H9 (cell line): ENCODE measurements at regions not wholly inside any gene's neighbourhood (a gene's known extent, or its start where the extent isn't known, plus 50 kb on each side); places are given as distances from the start of the nearest gene placed in this dataset.

Experiments used
- DNase-seq: peaks from one replicate; pipeline ENCODE4 v3.0.0-alpha.2; 2017
- H2AFZ ChIP-seq: one replicate; pipeline ENCODE4 v1.6.1; 2013; ENCODE audit warnings: mild to moderate bottlenecking, low read length, control low read depth, moderate library complexity
- H2AK5ac ChIP-seq: 2 replicates; pipeline ENCODE4 v1.6.1; 2013; ENCODE audit warnings: low read length, control low read depth, mixed read lengths; ENCODE audit not compliant: insufficient read length
- H2BK120ac ChIP-seq: one replicate; pipeline ENCODE4 v1.6.1; 2013; ENCODE audit warnings: low read depth, mild to moderate bottlenecking, low read length, control low read depth, inconsistent platforms; ENCODE audit not compliant: poor library complexity, severe bottlenecking
- H2BK12ac ChIP-seq: 2 replicates; pipeline ENCODE4 v1.6.1; 2013; ENCODE audit warnings: low read length, control low read depth, mixed read lengths, low read depth; ENCODE audit not compliant: insufficient read length
- H2BK15ac ChIP-seq: 2 replicates; pipeline ENCODE4 v1.6.1; 2013; ENCODE audit warnings: low read depth, low read length, control low read depth
- H2BK20ac ChIP-seq: one replicate; pipeline ENCODE4 v1.6.1; 2013; ENCODE audit warnings: low read depth, mild to moderate bottlenecking, low read length, control low read depth, inconsistent platforms; ENCODE audit not compliant: poor library complexity, severe bottlenecking
- H2BK5ac ChIP-seq: 2 replicates; pipeline ENCODE4 v1.6.1; 2013; ENCODE audit warnings: low read length, control low read depth, mixed read lengths; ENCODE audit not compliant: insufficient read length
- H3K14ac ChIP-seq: 2 replicates; pipeline ENCODE4 v1.6.1; 2013; ENCODE audit warnings: low read length, control low read depth; ENCODE audit not compliant: insufficient read depth
- H3K18ac ChIP-seq: 2 replicates; pipeline ENCODE4 v1.6.1; 2013; ENCODE audit warnings: low read depth, mild to moderate bottlenecking, mixed read lengths, low read length, control low read depth; ENCODE audit not compliant: insufficient read length
- H3K23ac ChIP-seq: 2 replicates; pipeline ENCODE4 v1.6.1; 2013; ENCODE audit warnings: low read length, control low read depth, mixed read lengths, low read depth; ENCODE audit not compliant: insufficient read length
- H3K23me2 ChIP-seq: 2 replicates; pipeline ENCODE4 v1.6.1; 2013; ENCODE audit warnings: low read depth, mild to moderate bottlenecking, mixed read lengths, low read length, control low read depth; ENCODE audit not compliant: insufficient read length, poor library complexity, severe bottlenecking
- H3K27ac ChIP-seq: 2 replicates; pipeline ENCODE4 v1.5.1; 2013; ENCODE audit warnings: low read length, control low read depth, mixed read lengths, low read depth; ENCODE audit not compliant: insufficient read length
- H3K27me3 ChIP-seq: 2 replicates; pipeline ENCODE4 v1.6.1; 2013; ENCODE audit warnings: low read length, control low read depth, inconsistent platforms; ENCODE audit not compliant: insufficient read depth
- H3K4ac ChIP-seq: 2 replicates; pipeline ENCODE4 v1.6.1; 2013; ENCODE audit warnings: low read depth, mild to moderate bottlenecking, control low read depth, inconsistent platforms, low read length, moderate library complexity
- H3K4me1 ChIP-seq: 2 replicates; pipeline ENCODE4 v1.6.1; 2013; ENCODE audit warnings: low read length, control low read depth, inconsistent platforms; ENCODE audit not compliant: insufficient read depth
- H3K4me2 ChIP-seq: 2 replicates; pipeline ENCODE4 v1.6.1; 2013; ENCODE audit warnings: low read length, control low read depth, mixed read lengths; ENCODE audit not compliant: insufficient read length, insufficient read depth
- H3K56ac ChIP-seq: 2 replicates; pipeline ENCODE4 v1.6.1; 2013; ENCODE audit warnings: low read depth, mild to moderate bottlenecking, mixed read lengths, low read length, control low read depth; ENCODE audit not compliant: insufficient read length
- H3K79me1 ChIP-seq: 2 replicates; pipeline ENCODE4 v1.6.1; 2013; ENCODE audit warnings: low read depth, mild to moderate bottlenecking, moderate library complexity, low read length, control low read depth, inconsistent platforms; ENCODE audit not compliant: insufficient read depth, poor library complexity, severe bottlenecking
- H3K79me2 ChIP-seq: 2 replicates; pipeline ENCODE4 v1.6.1; 2013; ENCODE audit warnings: low read length, control low read depth, inconsistent platforms; ENCODE audit not compliant: insufficient read depth
- H3K9ac ChIP-seq: 2 replicates; pipeline ENCODE4 v1.6.1; 2013; ENCODE audit warnings: low read length, control low read depth, mixed read lengths; ENCODE audit not compliant: insufficient read length; ENCODE audit errors: extremely low read depth
- H3K9me3 ChIP-seq: one replicate; pipeline ENCODE4 v1.6.1; 2013; ENCODE audit warnings: low read depth, low read length, inconsistent platforms; ENCODE audit not compliant: control insufficient read depth
- H3T11ph ChIP-seq: one replicate; pipeline ENCODE4 v1.6.1; 2013; ENCODE audit warnings: mild to moderate bottlenecking, low read length, control low read depth, inconsistent platforms
- H4K20me1 ChIP-seq: one replicate; pipeline ENCODE4 v1.6.1; 2013; ENCODE audit not compliant: control insufficient read depth, insufficient read length, insufficient read depth
- H4K5ac ChIP-seq: 2 replicates; pipeline ENCODE4 v1.6.1; 2013; ENCODE audit warnings: low read depth, mild to moderate bottlenecking, mixed read lengths, low read length, control low read depth; ENCODE audit not compliant: insufficient read length
- H4K8ac ChIP-seq: replicated peaks from 2 replicates; pipeline ENCODE4 v1.6.1; 2013; ENCODE audit warnings: low read length, control low read depth, mixed read lengths, low read depth; ENCODE audit not compliant: insufficient read length
- H4K91ac ChIP-seq: 2 replicates; pipeline ENCODE4 v1.6.1; 2013; ENCODE audit warnings: low read depth, mild to moderate bottlenecking, moderate library complexity, mixed read lengths, low read length, control low read depth; ENCODE audit not compliant: insufficient read length
- H3K27ac Mint-ChIP-seq, 3 experiments: 2 replicates in 2 of 3; 3 replicates in 1 of 3; pipeline ENCODE4 v1.8.0; 2020 to 2021; ENCODE audit warnings: mixed read lengths in 3 of 3, mild to moderate bottlenecking in 1 of 3, moderate library complexity in 1 of 3
- H3K27me3 Mint-ChIP-seq: 2 replicates; pipeline ENCODE4 v1.8.0; 2021; ENCODE audit warnings: low read depth, mild to moderate bottlenecking, moderate library complexity, mixed read lengths
- H3K36me3 Mint-ChIP-seq, 3 experiments: 2 replicates in 2 of 3; 3 replicates in 1 of 3; pipeline ENCODE4 v1.8.0; 2020 to 2021; ENCODE audit warnings: low read depth in 3 of 3, mixed read lengths in 3 of 3; ENCODE audit not compliant: insufficient read depth in 1 of 3
- H3K4me1 Mint-ChIP-seq, 2 experiments: 2 replicates each; pipeline ENCODE4 v1.8.0; 2020; ENCODE audit warnings: mixed read lengths in 2 of 2
- H3K4me3 Mint-ChIP-seq, 2 experiments: 2 replicates in 1 of 2; 3 replicates in 1 of 2; pipeline ENCODE4 v1.8.0; 2020 to 2021; ENCODE audit warnings: mild to moderate bottlenecking in 2 of 2, mixed read lengths in 2 of 2, moderate library complexity in 1 of 2
- H3K9me3 Mint-ChIP-seq, 2 experiments: 2 replicates in 1 of 2; 3 replicates in 1 of 2; pipeline ENCODE4 v1.8.0; 2020; ENCODE audit warnings: mild to moderate bottlenecking in 2 of 2, mixed read lengths in 2 of 2, moderate library complexity in 1 of 2
- WGBS: extraction: QIAGEN DNeasy Blood & Tissue Kit; methylation state at CpG from one replicate; pipeline ENCODE4 v1.1.7; 2013; ENCODE audit warnings: missing lambda C conversion rate, low lambda C conversion rate, mixed read lengths; ENCODE audit not compliant: insufficient read length; ENCODE audit errors: extremely low coverage; 5-methylcytosine and 5-hydroxymethylcytosine counted together
- TF ChIP-seq, protein P1 (sequence below): fragments of 200-600 bp; sonication (generic); conservative IDR thresholded peaks from 3 replicates; pipeline ENCODE4 v1.8.0; 2021; ENCODE audit warnings: antibody characterized with exemption, mild to moderate bottlenecking

DNA sequence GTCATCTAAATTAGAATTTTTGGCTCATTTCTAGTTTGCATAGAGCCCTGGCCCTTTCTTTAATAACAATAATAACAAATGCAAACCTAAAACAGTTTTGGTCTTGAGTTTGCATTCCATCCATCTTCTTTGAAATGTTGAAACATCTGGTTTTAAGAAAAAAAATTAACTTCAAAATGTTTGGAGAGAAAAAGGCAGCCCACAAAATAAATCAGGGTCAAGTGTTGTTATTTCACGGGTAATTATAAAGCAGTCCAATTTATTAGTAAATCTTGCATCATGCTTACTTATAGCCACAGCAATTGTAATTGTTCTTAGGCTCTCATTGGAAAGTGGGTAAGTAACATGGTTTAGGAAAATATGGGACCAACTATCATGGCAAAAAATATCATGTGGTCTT is 247.0 kb upstream of the MEF2C start:
- Histone ChIP-seq H3K79me2 (no peaks in the 10 kb centered on the region), H3K79me1 (no peaks in the 10 kb centered on the region), H3K56ac (no peak overlapping the region), H2BK120ac (no peak overlapping the region), H3K14ac (no peak overlapping the region), H2BK12ac (no peak overlapping the region), H2AFZ (no peak overlapping the region), H3T11ph (no peak overlapping the region), H3K4me2 (no peak overlapping the region), H3K18ac (no peak overlapping the region), H4K91ac (no peak overlapping the region), H3K27me3 (no peaks in the 10 kb centered on the region), H2BK5ac (no peak overlapping the region), H2BK20ac (no peak overlapping the region), H3K4ac (no peak overlapping the region), H3K4me1 (no peaks in the 10 kb centered on the region; the same call in 1 of the 2 replicates), H3K27ac (no peak overlapping the region), H4K20me1 (no peaks in the 10 kb centered on the region), H3K9me3 (no peaks in the 10 kb centered on the region), H3K9ac (no peak overlapping the region), H4K5ac (no peak overlapping the region), H3K23ac (no peak overlapping the region), H3K23me2 (no peaks in the 10 kb centered on the region), H4K8ac (no peak overlapping the region), H2BK15ac (no peak overlapping the region), H2AK5ac (no peak overlapping the region)
- Mint-ChIP-seq H3K4me3 (no peak overlapping the region), H3K27ac (no peak overlapping the region), H3K27me3 (no peaks in the 10 kb centered on the region), H3K4me1 (peaks cover 6 to 10% of the 10 kb centered on the region in 2 experiments), H3K36me3 (no peaks in the 10 kb centered on the region), H3K9me3 (no peaks in the 10 kb centered on the region)
- DNase-seq = no peak
- TF ChIP-seq, protein P1, sequence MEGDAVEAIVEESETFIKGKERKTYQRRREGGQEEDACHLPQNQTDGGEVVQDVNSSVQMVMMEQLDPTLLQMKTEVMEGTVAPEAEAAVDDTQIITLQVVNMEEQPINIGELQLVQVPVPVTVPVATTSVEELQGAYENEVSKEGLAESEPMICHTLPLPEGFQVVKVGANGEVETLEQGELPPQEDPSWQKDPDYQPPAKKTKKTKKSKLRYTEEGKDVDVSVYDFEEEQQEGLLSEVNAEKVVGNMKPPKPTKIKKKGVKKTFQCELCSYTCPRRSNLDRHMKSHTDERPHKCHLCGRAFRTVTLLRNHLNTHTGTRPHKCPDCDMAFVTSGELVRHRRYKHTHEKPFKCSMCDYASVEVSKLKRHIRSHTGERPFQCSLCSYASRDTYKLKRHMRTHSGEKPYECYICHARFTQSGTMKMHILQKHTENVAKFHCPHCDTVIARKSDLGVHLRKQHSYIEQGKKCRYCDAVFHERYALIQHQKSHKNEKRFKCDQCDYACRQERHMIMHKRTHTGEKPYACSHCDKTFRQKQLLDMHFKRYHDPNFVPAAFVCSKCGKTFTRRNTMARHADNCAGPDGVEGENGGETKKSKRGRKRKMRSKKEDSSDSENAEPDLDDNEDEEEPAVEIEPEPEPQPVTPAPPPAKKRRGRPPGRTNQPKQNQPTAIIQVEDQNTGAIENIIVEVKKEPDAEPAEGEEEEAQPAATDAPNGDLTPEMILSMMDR = no peak
- no CpG with 5 or more reads among the region's 1 CpG for WGBS
